GM10248 (cell line): ENCODE measurements at regions not wholly inside any gene's neighbourhood (a gene's known extent, or its start where the extent isn't known, plus 50 kb on each side); places are given as distances from the start of the nearest gene placed in this dataset.

Experiments
- CTCF ChIA-PET: fragments of 300-600 bp; sonication (Branson Sonifier 250); formaldehyde crosslinking; extraction: SDS; loops from one replicate; lab custom pipeline; 2021; ENCODE audit warnings: antibody characterized with exemption; lab: Yijun Ruan, JAX
- POLR2A ChIA-PET: fragments of 350-650 bp; sonication (Branson Sonifier 250); formaldehyde crosslinking; extraction: SDS; loops from one replicate; lab custom pipeline; 2020; ENCODE audit warnings: antibody characterized with exemption; lab: Yijun Ruan, JAX
- DNase-seq: peaks from one replicate; pipeline ENCODE4 v3.0.0; 2012; ENCODE audit errors: extremely low spot score
- CTCF ChIP-seq: IDR thresholded peaks from 2 replicates; pipeline ENCODE4 v1.5.1; 2012; ENCODE audit warnings: mild to moderate bottlenecking, low read depth; ENCODE audit errors: extremely low read depth, missing control alignments, control extremely low read depth

- DNase-seq = no peak
- ChIA-PET POLR2A (no interaction called here), CTCF (no interaction called here)
- TF ChIP-seq CTCF = no peak
These were observed 150.6 kb upstream of the CELF4 start for GRCh38 chr18:37716106-37716735.

GRCh38 chr18:37714691-37715090 lies 149.1 kb upstream of the CELF4 start:
- POLR2A ChIA-PET = no interaction called here
- DNase-seq = no peak
- TF ChIP-seq CTCF = no peak
- CTCF ChIA-PET = interaction anchor here (1.5 kb wide), 1 partner anchor 8 kb away, joined by 4 read pairs; no protein-coding TSS in a partner anchor

- DNase-seq = no peak
- CTCF ChIA-PET = no interaction called here
- TF ChIP-seq CTCF = no peak
- POLR2A ChIA-PET = no interaction called here
These were observed 147.2 kb upstream of the CELF4 start for GRCh38 chr18:37712776-37713175.

GRCh38 chr18:37711766-37712505 lies 146.3 kb upstream of the CELF4 start:
- ChIA-PET POLR2A (no interaction called here), CTCF (no interaction called here)
- DNase-seq = no peak
- no peak for TF ChIP-seq CTCF

- ChIA-PET CTCF (no interaction called here), POLR2A (interaction anchor here (0.6 kb wide), 1 partner anchor 106 kb away, joined by 5 read pairs; no protein-coding TSS in a partner anchor)
- TF ChIP-seq CTCF = no peak
- DNase-seq = no peak
These were observed 145.1 kb upstream of the CELF4 start for GRCh38 chr18:37710726-37711125.

GRCh38 chr18:37709740-37710139 lies 144.1 kb upstream of the CELF4 start:
- ChIA-PET CTCF (no interaction called here), POLR2A (no interaction called here)
- no peak for DNase-seq
- no peak for TF ChIP-seq CTCF
